ENCODE measurements at regions not wholly inside any gene's neighbourhood (a gene's known extent, or its start where the extent isn't known, plus 50 kb on each side); places are given as distances from the start of the nearest gene placed in this dataset.
A peak's percentile ranks its signal among the peaks of the same experiment; 100 is the strongest.

DNA sequence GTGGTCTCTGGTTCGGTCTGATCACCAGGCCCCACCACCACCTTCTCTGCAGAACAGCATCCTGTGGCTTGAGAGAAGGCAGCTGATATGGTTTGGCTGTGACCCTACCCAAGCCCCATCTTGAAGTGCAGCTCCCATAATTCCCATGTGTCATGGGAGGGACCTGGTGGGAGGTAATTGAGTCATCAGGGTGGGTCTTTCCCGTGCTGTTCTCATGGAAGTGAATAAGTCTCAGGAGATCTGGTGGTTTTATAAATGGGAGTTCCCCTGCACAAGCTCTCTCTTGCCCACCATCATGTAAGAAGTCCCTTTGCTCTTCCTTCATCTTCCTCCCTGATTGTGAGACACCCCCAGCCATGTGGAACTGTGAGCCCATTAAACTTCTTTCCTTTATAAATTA is 352.3 kb upstream of the CDH5 start:
- Histone ChIP-seq H2AFZ (ENCODE audit: low read length) (no peak overlapping the region), H3K36me3 (ENCODE audit: control insufficient read depth, insufficient read depth, low read length) (no peaks in the 10 kb centered on the region), H4K20me1 (ENCODE audit: control insufficient read depth, extremely low read depth, insufficient read depth, low read length) (no peaks in the 10 kb centered on the region), H3K4me1 (ENCODE audit: control insufficient read depth, extremely low read depth, insufficient read depth, low read length) (no peaks in the 10 kb centered on the region), H3K27me3 (ENCODE audit: control insufficient read depth, insufficient read depth, low read length) (no peaks in the 10 kb centered on the region), H3K4me2 (ENCODE audit: extremely low read depth, insufficient read depth, low read length) (no peak overlapping the region), H3K9ac (ENCODE audit: insufficient read depth, low read length) (no peak overlapping the region), H3K9me3 (ENCODE audit: control insufficient read depth, insufficient read depth, low read depth, low read length) (no peaks in the 10 kb centered on the region), H3K79me2 (ENCODE audit: control insufficient read depth, insufficient read depth, low read length) (no peaks in the 10 kb centered on the region), H3K27ac (ENCODE audit: insufficient read depth, low read length) (no peak overlapping the region), H3K4me3 (replicated peaks in 1 of 4; ENCODE audit: control extremely low read depth in 1 of 4, insufficient read depth in 1 of 4, low read depth in 3 of 4, low read length in 4 of 4) (no peak overlapping the region)
- TF ChIP-seq, protein P1, sequence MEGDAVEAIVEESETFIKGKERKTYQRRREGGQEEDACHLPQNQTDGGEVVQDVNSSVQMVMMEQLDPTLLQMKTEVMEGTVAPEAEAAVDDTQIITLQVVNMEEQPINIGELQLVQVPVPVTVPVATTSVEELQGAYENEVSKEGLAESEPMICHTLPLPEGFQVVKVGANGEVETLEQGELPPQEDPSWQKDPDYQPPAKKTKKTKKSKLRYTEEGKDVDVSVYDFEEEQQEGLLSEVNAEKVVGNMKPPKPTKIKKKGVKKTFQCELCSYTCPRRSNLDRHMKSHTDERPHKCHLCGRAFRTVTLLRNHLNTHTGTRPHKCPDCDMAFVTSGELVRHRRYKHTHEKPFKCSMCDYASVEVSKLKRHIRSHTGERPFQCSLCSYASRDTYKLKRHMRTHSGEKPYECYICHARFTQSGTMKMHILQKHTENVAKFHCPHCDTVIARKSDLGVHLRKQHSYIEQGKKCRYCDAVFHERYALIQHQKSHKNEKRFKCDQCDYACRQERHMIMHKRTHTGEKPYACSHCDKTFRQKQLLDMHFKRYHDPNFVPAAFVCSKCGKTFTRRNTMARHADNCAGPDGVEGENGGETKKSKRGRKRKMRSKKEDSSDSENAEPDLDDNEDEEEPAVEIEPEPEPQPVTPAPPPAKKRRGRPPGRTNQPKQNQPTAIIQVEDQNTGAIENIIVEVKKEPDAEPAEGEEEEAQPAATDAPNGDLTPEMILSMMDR (conservative IDR thresholded peaks at IDR 0.05 in 1 of 2, IDR thresholded peaks at IDR 0.05 in 1 of 2; ENCODE audit: low read depth in 1 of 2, low read length in 2 of 2), result no peak
- TF ChIP-seq EZH2 (IDR thresholded peaks at IDR 0.05; ENCODE audit: low read length, missing control alignments), result no peak
- DNase-seq (ENCODE audit: low read depth in 2 of 2), result no peak

DNA sequence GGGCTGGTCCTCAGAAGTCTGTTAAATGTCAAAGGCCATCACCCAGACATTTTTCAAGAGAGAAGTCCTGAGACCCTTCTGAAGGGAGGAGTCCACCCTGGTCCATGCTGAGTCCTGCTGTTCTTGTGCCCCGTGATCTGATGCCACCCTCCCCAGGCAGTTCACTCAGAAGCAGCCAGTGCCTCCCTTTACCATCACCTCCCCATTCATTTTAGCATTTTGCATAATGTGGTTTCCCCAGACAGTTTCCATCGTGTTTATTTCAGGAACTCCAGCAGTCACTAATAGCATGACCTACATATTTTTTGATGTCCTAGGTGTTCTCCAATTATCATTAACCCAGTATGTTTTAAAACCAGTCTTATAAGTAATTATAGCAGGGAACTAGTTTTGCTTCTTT is 353.0 kb upstream of the CDH5 start:
- H3K27me3 ChIP-seq (ENCODE audit: control insufficient read depth, insufficient read depth, low read length), result no peaks in the 10 kb centered on the region
- H3K79me2 ChIP-seq (ENCODE audit: control insufficient read depth, insufficient read depth, low read length), result no peaks in the 10 kb centered on the region
- no peaks in the 10 kb centered on the region for H3K9me3 ChIP-seq (ENCODE audit: control insufficient read depth, insufficient read depth, low read depth, low read length)
- H3K4me1 ChIP-seq (ENCODE audit: control insufficient read depth, extremely low read depth, insufficient read depth, low read length), result no peaks in the 10 kb centered on the region
- DNase-seq (ENCODE audit: low read depth in 2 of 2), result no peak
- no peaks in the 10 kb centered on the region for H3K36me3 ChIP-seq (ENCODE audit: control insufficient read depth, insufficient read depth, low read length)
- no peak overlapping the region for H3K4me2 ChIP-seq (ENCODE audit: extremely low read depth, insufficient read depth, low read length)
- TF ChIP-seq, protein P1 (conservative IDR thresholded peaks at IDR 0.05 in 1 of 2, IDR thresholded peaks at IDR 0.05 in 1 of 2; ENCODE audit: low read depth in 1 of 2, low read length in 2 of 2), result no peak
- no peak overlapping the region for H2AFZ ChIP-seq (ENCODE audit: low read length)
- no peak overlapping the region for H3K4me3 ChIP-seq (replicated peaks in 1 of 4; ENCODE audit: control extremely low read depth in 1 of 4, insufficient read depth in 1 of 4, low read depth in 3 of 4, low read length in 4 of 4)
- H4K20me1 ChIP-seq (ENCODE audit: control insufficient read depth, extremely low read depth, insufficient read depth, low read length), result no peaks in the 10 kb centered on the region
- H3K27ac ChIP-seq (ENCODE audit: insufficient read depth, low read length), result no peak overlapping the region
- H3K9ac ChIP-seq (ENCODE audit: insufficient read depth, low read length), result no peak overlapping the region

DNA sequence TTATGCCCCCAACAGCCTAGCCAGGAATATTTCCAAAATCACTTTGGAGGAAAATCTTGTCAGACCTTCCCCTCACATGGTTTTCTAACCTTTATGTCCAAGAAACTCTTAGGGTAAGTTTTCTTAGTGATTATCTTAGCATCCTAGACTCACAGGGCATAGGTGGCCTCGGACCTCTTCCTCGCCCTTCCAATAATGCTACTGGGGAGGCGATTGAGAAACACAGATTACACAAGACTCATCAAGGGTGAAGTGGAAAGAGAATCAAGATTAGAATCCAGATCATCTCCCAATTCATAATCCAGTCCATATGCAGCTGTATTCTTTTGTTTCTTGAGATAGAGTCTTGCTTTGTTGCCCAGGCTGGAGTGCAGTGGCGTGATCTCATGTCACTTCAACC is 358.4 kb upstream of the CDH5 start:
- H3K9ac ChIP-seq (ENCODE audit: insufficient read depth, low read length), result no peak overlapping the region
- no peak overlapping the region for H2AFZ ChIP-seq (ENCODE audit: low read length)
- no peaks in the 10 kb centered on the region for H3K27me3 ChIP-seq (ENCODE audit: control insufficient read depth, insufficient read depth, low read length)
- no peak for DNase-seq (ENCODE audit: low read depth in 2 of 2)
- TF ChIP-seq, protein P1 (conservative IDR thresholded peaks at IDR 0.05 in 1 of 2, IDR thresholded peaks at IDR 0.05 in 1 of 2; ENCODE audit: low read depth in 1 of 2, low read length in 2 of 2), result no peak
- no peak for TF ChIP-seq EZH2 (IDR thresholded peaks at IDR 0.05; ENCODE audit: low read length, missing control alignments)
- H4K20me1 ChIP-seq (ENCODE audit: control insufficient read depth, extremely low read depth, insufficient read depth, low read length), result no peaks in the 10 kb centered on the region
- no peaks in the 10 kb centered on the region for H3K79me2 ChIP-seq (ENCODE audit: control insufficient read depth, insufficient read depth, low read length)
- H3K4me3 ChIP-seq (replicated peaks in 1 of 4; ENCODE audit: control extremely low read depth in 1 of 4, insufficient read depth in 1 of 4, low read depth in 3 of 4, low read length in 4 of 4), result no peak overlapping the region
- H3K27ac ChIP-seq (ENCODE audit: insufficient read depth, low read length), result peak overlapping the region; percentile 62
- peaks cover 5% of the 10 kb centered on the region for H3K4me1 ChIP-seq (ENCODE audit: control insufficient read depth, extremely low read depth, insufficient read depth, low read length)
- no peaks in the 10 kb centered on the region for H3K36me3 ChIP-seq (ENCODE audit: control insufficient read depth, insufficient read depth, low read length)
- H3K9me3 ChIP-seq (ENCODE audit: control insufficient read depth, insufficient read depth, low read depth, low read length), result no peaks in the 10 kb centered on the region
- H3K4me2 ChIP-seq (ENCODE audit: extremely low read depth, insufficient read depth, low read length), result peak overlapping the region; percentile 56
